ENCODE measurements at regions not wholly inside any gene's neighbourhood (a gene's known extent, or its start where the extent isn't known, plus 50 kb on each side); places are given as distances from the start of the nearest gene placed in this dataset.

- intact Hi-C loops (cut with DNase I), result no loop called here
- Histone ChIP-seq H3K27me3 (no peaks in the 10 kb centered on the region), H3K4me1 (ENCODE audit: insufficient read depth) (no peaks in the 10 kb centered on the region), H3K27ac (no peak overlapping the region), H3K36me3 (no peaks in the 10 kb centered on the region), H3K4me3 (no peak overlapping the region), H3K9me3 (no peaks in the 10 kb centered on the region)
- TF ChIP-seq EP300 (IDR thresholded peaks at IDR 0.05), result no peak
- TF ChIP-seq CTCF (IDR thresholded peaks at IDR 0.05), result no peak
- no peak for DNase-seq
- WGBS, 3 donors, result 82 to 85% (median 83%) methylated on average over 8 of the region's 8 CpGs
These were observed 216.9 kb upstream of the RAB6C start for GRCh38 chr2:129762386-129763189.

GRCh38 chr2:129763190-129763846 is 216.1 kb upstream of the RAB6C start:
- 85 to 94% (median 88%) methylated on average over 10 of the region's 10 CpGs for WGBS, 3 donors
- Histone ChIP-seq H3K9me3 (no peaks in the 10 kb centered on the region), H3K36me3 (no peaks in the 10 kb centered on the region), H3K4me1 (ENCODE audit: insufficient read depth) (no peaks in the 10 kb centered on the region), H3K27ac (no peak overlapping the region), H3K27me3 (no peaks in the 10 kb centered on the region), H3K4me3 (no peak overlapping the region)
- no peak for TF ChIP-seq POLR2A (IDR thresholded peaks at IDR 0.05)
- TF ChIP-seq EP300 (IDR thresholded peaks at IDR 0.05), result no peak
- TF ChIP-seq CTCF (IDR thresholded peaks at IDR 0.05), result no peak
- intact Hi-C loops (cut with DNase I), result no loop called here
- no peak for DNase-seq

GRCh38 chr2:129763966-129764365 is 215.5 kb upstream of the RAB6C start:
- H3K9me3 ChIP-seq, result no peaks in the 10 kb centered on the region

More at GRCh38 chr2:129763966-129764365, 215.5 kb upstream of the RAB6C start:
- DNase-seq, result no peak
- H3K4me3 ChIP-seq, result no peak overlapping the region
- no peak overlapping the region for H3K27ac ChIP-seq
- 72 to 83% (median 81%) methylated on average over 5 of the region's 5 CpGs for WGBS, 3 donors
- TF ChIP-seq CTCF (IDR thresholded peaks at IDR 0.05) (no peak), POLR2A (IDR thresholded peaks at IDR 0.05) (no peak), EP300 (IDR thresholded peaks at IDR 0.05) (no peak)
- H3K27me3 ChIP-seq, result no peaks in the 10 kb centered on the region
- no peaks in the 10 kb centered on the region for H3K36me3 ChIP-seq
- H3K4me1 ChIP-seq (ENCODE audit: insufficient read depth), result no peaks in the 10 kb centered on the region
- intact Hi-C loops (cut with DNase I), result no loop called here

All from ovary (tissue), 7 donors.